ENCODE measurements at regions not wholly inside any gene's neighbourhood (a gene's known extent, or its start where the extent isn't known, plus 50 kb on each side); places are given as distances from the start of the nearest gene placed in this dataset.

GRCh38 chr20:51223183-51223720 is 200.3 kb upstream of the KCNG1 start:
- H4K20me1 ChIP-seq (ENCODE audit: insufficient read depth, low read length), result no peaks in the 10 kb centered on the region
- no peak overlapping the region for H2AFZ ChIP-seq (ENCODE audit: low read depth, low read length)
- TF ChIP-seq EZH2phosphoT487 (IDR thresholded peaks at IDR 0.05; ENCODE audit: low read depth) (no peak), CTCF (IDR thresholded peaks at IDR 0.05; ENCODE audit: low read depth, low read length) (no peak)
- no peaks in the 10 kb centered on the region for H3K79me2 ChIP-seq (ENCODE audit: low read length)
- no peak overlapping the region for H3K27ac ChIP-seq (ENCODE audit: low read length)
- no peak overlapping the region for H3K4me2 ChIP-seq (ENCODE audit: low read length)
- H3K4me3 ChIP-seq (ENCODE audit: low read length), result no peak overlapping the region
- H3K9ac ChIP-seq (ENCODE audit: low read length), result no peak overlapping the region
- H3K4me1 ChIP-seq (ENCODE audit: low read length), result no peaks in the 10 kb centered on the region
- H3K27me3 ChIP-seq (ENCODE audit: low read depth, low read length), result peaks cover 22% of the 10 kb centered on the region
- H3K9me3 ChIP-seq (ENCODE audit: insufficient read depth, low read length), result no peaks in the 10 kb centered on the region
- H3K36me3 ChIP-seq (replicated peaks; ENCODE audit: low read depth, low read length), result no peaks in the 10 kb centered on the region

- peaks cover 13% of the 10 kb centered on the region for H3K9me3 ChIP-seq (ENCODE audit: insufficient read depth, low read length)
- H3K4me3 ChIP-seq (ENCODE audit: low read length), result no peak overlapping the region
- no peaks in the 10 kb centered on the region for H3K79me2 ChIP-seq (ENCODE audit: low read length)
- peaks cover 2% of the 10 kb centered on the region; the same call in 1 of the 2 replicates for H3K4me1 ChIP-seq (ENCODE audit: low read length)
- peaks cover 22% of the 10 kb centered on the region for H3K27me3 ChIP-seq (ENCODE audit: low read depth, low read length)
- H3K36me3 ChIP-seq (replicated peaks; ENCODE audit: low read depth, low read length), result no peaks in the 10 kb centered on the region
- H2AFZ ChIP-seq (ENCODE audit: low read depth, low read length), result no peak overlapping the region
- TF ChIP-seq EZH2phosphoT487 (IDR thresholded peaks at IDR 0.05; ENCODE audit: low read depth) (no peak), CTCF (IDR thresholded peaks at IDR 0.05; ENCODE audit: low read depth, low read length) (no peak)
- no peak overlapping the region for H3K27ac ChIP-seq (ENCODE audit: low read length)
- H3K4me2 ChIP-seq (ENCODE audit: low read length), result no peak overlapping the region
- H4K20me1 ChIP-seq (ENCODE audit: insufficient read depth, low read length), result no peaks in the 10 kb centered on the region
- no peak overlapping the region for H3K9ac ChIP-seq (ENCODE audit: low read length)
These were observed 199.0 kb upstream of the KCNG1 start for GRCh38 chr20:51221791-51222408.

- no peak overlapping the region for H2AFZ ChIP-seq (ENCODE audit: low read depth, low read length)
These were observed 198.2 kb upstream of the KCNG1 start for GRCh38 chr20:51221103-51221502.

More at GRCh38 chr20:51221103-51221502, 198.2 kb upstream of the KCNG1 start:
- TF ChIP-seq EZH2phosphoT487 (IDR thresholded peaks at IDR 0.05; ENCODE audit: low read depth) (no peak), CTCF (IDR thresholded peaks at IDR 0.05; ENCODE audit: low read depth, low read length) (no peak)
- H3K4me2 ChIP-seq (ENCODE audit: low read length), result no peak overlapping the region
- H3K4me1 ChIP-seq (ENCODE audit: low read length), result peaks cover 6% of the 10 kb centered on the region; the same call in 1 of the 2 replicates
- no peaks in the 10 kb centered on the region for H3K36me3 ChIP-seq (replicated peaks; ENCODE audit: low read depth, low read length)
- no peaks in the 10 kb centered on the region for H3K79me2 ChIP-seq (ENCODE audit: low read length)
- H3K27ac ChIP-seq (ENCODE audit: low read length), result no peak overlapping the region
- H3K4me3 ChIP-seq (ENCODE audit: low read length), result no peak overlapping the region
- peaks cover 22% of the 10 kb centered on the region for H3K27me3 ChIP-seq (ENCODE audit: low read depth, low read length)
- no peak overlapping the region for H3K9ac ChIP-seq (ENCODE audit: low read length)
- H4K20me1 ChIP-seq (ENCODE audit: insufficient read depth, low read length), result no peaks in the 10 kb centered on the region
- H3K9me3 ChIP-seq (ENCODE audit: insufficient read depth, low read length), result peaks cover 21% of the 10 kb centered on the region
